ENCODE measurements at regions not wholly inside any gene's neighbourhood (a gene's known extent, or its start where the extent isn't known, plus 50 kb on each side); places are given as distances from the start of the nearest gene placed in this dataset.

DNA sequence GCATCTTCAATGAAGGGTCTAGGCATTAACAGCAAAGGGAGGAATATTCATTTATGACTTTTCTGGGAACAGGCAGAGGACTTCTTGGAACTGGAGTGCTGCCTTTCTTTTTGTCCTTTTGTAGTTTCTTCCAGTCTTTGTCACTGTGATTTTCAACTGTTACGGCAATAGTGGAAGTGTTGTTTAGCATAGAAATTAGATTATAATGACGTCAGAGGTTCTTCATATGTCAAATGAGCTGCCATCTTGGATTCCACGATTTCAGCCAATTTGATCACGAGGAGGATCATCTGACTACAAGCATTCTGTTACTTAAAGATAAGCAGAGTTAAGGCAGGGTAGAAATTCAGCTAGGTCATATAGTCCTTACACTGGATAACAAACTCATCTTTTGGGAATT, 239.0 kb downstream of the NEBL start:
- TF ChIP-seq CTCF (conservative IDR thresholded peaks at IDR 0.05; ENCODE audit: low read depth, low read length) (no peak), RAD21 (IDR thresholded peaks at IDR 0.05; ENCODE audit: low read length) (no peak), SMC3 (IDR thresholded peaks at IDR 0.05; ENCODE audit: low read depth, low read length) (no peak), CHD1 (IDR thresholded peaks at IDR 0.05; ENCODE audit: low read depth, low read length) (no peak), POLR2A (IDR thresholded peaks at IDR 0.05; ENCODE audit: low read depth, low read length) (no peak), FOS (IDR thresholded peaks at IDR 0.05; ENCODE audit: low read depth, low read length) (no peak), MAFK (IDR thresholded peaks at IDR 0.05; ENCODE audit: low read depth, low read length) (no peak)

All from IMR-90 (cell line).